Prostate gland (tissue), 2 donors: ENCODE measurements at regions not wholly inside any gene's neighbourhood (a gene's known extent, or its start where the extent isn't known, plus 50 kb on each side); places are given as distances from the start of the nearest gene placed in this dataset.

ENCODE experiments used
- CTCF ChIP-seq, 4 experiments: fragments of 200-600 bp in 2 of 4; fragments of 450-650 bp in 2 of 4; sonication (generic) in 2 of 4; IDR thresholded peaks; 1 replicate in 3 of 4; 2 replicates in 1 of 4; pipeline ENCODE4 v1.5.1; 2016 to 2019; ENCODE audit warnings: antibody characterized with exemption in 4 of 4, mild to moderate bottlenecking in 2 of 4, moderate library complexity in 2 of 4
- POLR2A ChIP-seq: fragments of 450-650 bp; IDR thresholded peaks from one replicate; pipeline ENCODE4 v1.6.1; 2016; ENCODE audit warnings: antibody characterized with exemption, mild to moderate bottlenecking
- POLR2AphosphoS5 ChIP-seq: sonication (generic); formaldehyde crosslinking; IDR thresholded peaks from one replicate; pipeline ENCODE4 v1.6.1; 2017; ENCODE audit warnings: antibody characterized with exemption

- TF ChIP-seq CTCF (IDR thresholded peaks at IDR 0.05) (no peak), POLR2A (no peak), POLR2AphosphoS5 (peak; percentile 64)
Measured at GRCh38 chr4:184913356-184914143, 87.8 kb upstream of the ACSL1 start.
